AG04449 (cell line): ENCODE measurements at regions not wholly inside any gene's neighbourhood (a gene's known extent, or its start where the extent isn't known, plus 50 kb on each side); places are given as distances from the start of the nearest gene placed in this dataset.
"Not testable (repeated sequence)": the region's sequence is repeated elsewhere in the genome, so short reads cannot be mapped to it uniquely, and the experiment has no call there.

Experiments used
- CTCF ChIA-PET: fragments of 350-600 bp; formaldehyde crosslinking; extraction: SDS; loops from one replicate; lab custom pipeline; 2021; ENCODE audit warnings: antibody characterized with exemption; lab: Yijun Ruan, JAX
- POLR2A ChIA-PET: fragments of 400-600, 350-600 bp; formaldehyde crosslinking; extraction: SDS; loops from one replicate; lab custom pipeline; 2020; ENCODE audit warnings: antibody characterized with exemption, inconsistent platforms; lab: Yijun Ruan, JAX
- DNase-seq: peaks from one replicate; pipeline ENCODE4 v3.0.0-alpha.2; 2010; ENCODE audit warnings: low read depth, low spot score
- H3K4me3 ChIP-seq: 2 replicates; pipeline ENCODE4 v1.5.1; 2011; ENCODE audit warnings: low read depth, mild to moderate bottlenecking, control low read depth, low read length
- CTCF ChIP-seq: IDR thresholded peaks from one replicate; pipeline ENCODE4 v1.5.1; 2011; ENCODE audit warnings: mild to moderate bottlenecking, moderate library complexity, low read length, control low read depth, inconsistent platforms; ENCODE audit not compliant: insufficient read depth; ENCODE audit errors: missing control alignments

- POLR2A ChIA-PET: interaction anchor here (0.7 to 1.5 kb wide), 3 partner anchors 13 to 75 kb away, joined by 3 to 5 read pairs (median 4); partner anchors contain the start of gene USP9X
- peak; percentile 13 for TF ChIP-seq CTCF
- CTCF ChIA-PET: interaction anchor here (1.3 to 1.6 kb wide), 2 partner anchors 13 to 104 kb away, joined by 4 to 7 read pairs; no protein-coding TSS in a partner anchor
- DNase-seq: peak; percentile 52
- peak overlapping the region; percentile 27 for H3K4me3 ChIP-seq
Measured at GRCh38 chrX:41009850-41010846, 75.1 kb upstream of the USP9X start.

- no peak for DNase-seq
- no peak overlapping the region for H3K4me3 ChIP-seq
- TF ChIP-seq CTCF: no peak
- CTCF ChIA-PET: no interaction called here
- POLR2A ChIA-PET: no interaction called here
Measured at GRCh38 chrX:41014776-41015360, 70.4 kb upstream of the USP9X start.

- H3K4me3 ChIP-seq, POLR2A ChIA-PET, CTCF ChIA-PET, DNase-seq: not testable (repeated sequence)
Measured at GRCh38 chrX:41017785-41018184, 67.5 kb upstream of the USP9X start.

- H3K4me3 ChIP-seq, POLR2A ChIA-PET, CTCF ChIA-PET, DNase-seq: not testable (repeated sequence)
Measured at GRCh38 chrX:41018391-41019040, 66.7 kb upstream of the USP9X start.

GRCh38 chrX:41019041-41019392 lies 66.2 kb upstream of the USP9X start:
- no peak for DNase-seq
- H3K4me3 ChIP-seq: no peak overlapping the region
- TF ChIP-seq CTCF: no peak
- ChIA-PET POLR2A (no interaction called here), CTCF (no interaction called here)

GRCh38 chrX:41022566-41022965 lies 62.7 kb upstream of the USP9X start:
- POLR2A ChIA-PET: no interaction called here
- H3K4me3 ChIP-seq: no peak overlapping the region
- no peak for TF ChIP-seq CTCF
- DNase-seq: no peak
- CTCF ChIA-PET: interaction anchor here (0.9 kb wide), 1 partner anchor 371 kb away, joined by 3 read pairs; no protein-coding TSS in a partner anchor

- H3K4me3 ChIP-seq: no peak overlapping the region
- TF ChIP-seq CTCF: no peak
- CTCF ChIA-PET: interaction anchor here (0.9 kb wide), 1 partner anchor 371 kb away, joined by 3 read pairs; no protein-coding TSS in a partner anchor
- POLR2A ChIA-PET: no interaction called here
- DNase-seq: no peak
Measured at GRCh38 chrX:41023098-41023497, 62.1 kb upstream of the USP9X start.

- CTCF ChIA-PET, H3K4me3 ChIP-seq, POLR2A ChIA-PET, DNase-seq: not testable (repeated sequence)
Measured at GRCh38 chrX:41024335-41024734, 60.9 kb upstream of the USP9X start.
